Upper lobe of left lung (tissue), 4 donors: ENCODE measurements at regions not wholly inside any gene's neighbourhood (a gene's known extent, or its start where the extent isn't known, plus 50 kb on each side); places are given as distances from the start of the nearest gene placed in this dataset.

Experiments used
- CTCF ChIP-seq, 6 experiments: fragments of 450-650 bp in 4 of 6; fragments of 200-600 bp in 2 of 6; sonication (generic) in 2 of 6; IDR thresholded peaks; one replicate each; pipeline ENCODE4 v1.5.1; 2016 to 2019; ENCODE audit warnings: antibody characterized with exemption in 6 of 6
- POLR2AphosphoS5 ChIP-seq, 2 donors: sonication (generic); formaldehyde crosslinking; IDR thresholded peaks; one replicate each; pipeline ENCODE4 v1.5.1; 2017; ENCODE audit warnings: antibody characterized with exemption in 2 of 2

- no peak for TF ChIP-seq CTCF (IDR thresholded peaks at IDR 0.05)
- no peak for TF ChIP-seq POLR2AphosphoS5 (IDR thresholded peaks at IDR 0.05)
These were observed 98.1 kb upstream of the ZNF678 start for GRCh38 chr1:227465256-227465655.
